Epithelial cell of prostate (primary cell): ENCODE measurements at regions not wholly inside any gene's neighbourhood (a gene's known extent, or its start where the extent isn't known, plus 50 kb on each side); places are given as distances from the start of the nearest gene placed in this dataset.
"Not testable (repeated sequence)": the region's sequence is repeated elsewhere in the genome, so short reads cannot be mapped to it uniquely, and the experiment has no call there.

ENCODE experiments used
- DNase-seq: peaks from one replicate; pipeline ENCODE4 v3.0.0-alpha.2; 2011; ENCODE audit warnings: low read depth, low spot score
- H3K27ac ChIP-seq: fragments of 450-650 bp; 2 replicates; pipeline ENCODE4 v1.5.1; 2017; ENCODE audit warnings: mild to moderate bottlenecking

DNA sequence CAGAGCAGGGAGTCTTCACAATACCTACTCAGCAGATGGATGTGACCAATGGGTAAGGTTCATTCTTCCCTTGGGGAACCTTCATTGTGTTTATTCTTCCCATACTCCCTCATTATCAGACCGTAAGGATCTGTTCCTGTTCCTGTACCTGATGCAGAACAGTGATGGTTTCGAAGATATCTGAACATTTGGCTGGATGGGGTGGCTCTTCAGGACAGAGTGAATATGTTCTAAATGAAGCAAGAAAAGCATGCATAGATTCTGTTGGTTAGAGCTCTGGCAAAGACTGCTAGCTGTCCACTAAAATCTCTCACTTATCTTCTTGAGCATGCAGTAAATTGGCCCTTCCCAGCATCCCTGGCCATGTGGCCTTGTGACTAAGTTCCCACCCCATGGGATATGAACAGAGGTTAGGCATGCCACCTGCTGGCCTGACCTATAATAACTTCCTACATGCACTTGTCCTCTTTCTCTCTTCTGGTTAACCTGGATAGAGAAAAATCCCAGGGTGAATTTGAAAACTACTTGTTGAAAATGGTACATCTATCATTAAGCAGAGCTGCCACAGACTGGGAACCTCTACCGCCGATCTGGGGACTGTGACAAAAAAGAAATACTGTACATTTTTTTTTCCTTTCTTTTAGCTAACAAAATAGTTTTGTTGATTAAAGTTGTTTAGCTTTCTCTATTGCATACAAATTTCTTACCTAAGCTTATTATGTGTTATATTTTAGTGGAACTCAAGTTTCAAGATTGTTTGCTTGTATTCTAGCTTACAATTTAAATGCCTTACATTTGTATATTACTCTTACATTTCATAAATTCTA, 60.0 kb upstream of the BANK1 start:
- H3K27ac ChIP-seq = no peak overlapping the region
- peak; percentile 29 for DNase-seq

GRCh38 chr4:101727238-101727637, 63.3 kb upstream of the BANK1 start:
- no peak for DNase-seq
- H3K27ac ChIP-seq = no peak overlapping the region

DNA sequence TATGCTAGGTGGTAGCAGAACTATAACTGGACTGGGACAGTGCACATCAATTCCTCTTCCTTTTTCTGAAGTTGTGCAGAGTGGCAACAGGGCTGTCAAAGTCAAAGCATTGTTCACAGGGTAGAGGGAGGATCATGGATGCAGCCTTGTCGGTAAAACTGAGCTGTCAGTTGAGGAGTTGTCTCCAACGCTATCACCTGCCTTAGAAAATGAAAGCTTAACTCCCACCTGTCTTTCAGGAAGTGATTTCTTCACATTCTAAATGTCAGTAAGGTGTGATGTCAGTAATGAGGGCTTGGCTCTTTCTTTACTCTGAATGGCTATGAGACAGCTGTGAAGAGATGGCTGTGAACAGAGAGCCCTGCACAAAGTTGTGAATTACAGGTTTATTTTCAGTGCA, 66.4 kb upstream of the BANK1 start:
- H3K27ac ChIP-seq = no peak overlapping the region
- DNase-seq = no peak

DNA sequence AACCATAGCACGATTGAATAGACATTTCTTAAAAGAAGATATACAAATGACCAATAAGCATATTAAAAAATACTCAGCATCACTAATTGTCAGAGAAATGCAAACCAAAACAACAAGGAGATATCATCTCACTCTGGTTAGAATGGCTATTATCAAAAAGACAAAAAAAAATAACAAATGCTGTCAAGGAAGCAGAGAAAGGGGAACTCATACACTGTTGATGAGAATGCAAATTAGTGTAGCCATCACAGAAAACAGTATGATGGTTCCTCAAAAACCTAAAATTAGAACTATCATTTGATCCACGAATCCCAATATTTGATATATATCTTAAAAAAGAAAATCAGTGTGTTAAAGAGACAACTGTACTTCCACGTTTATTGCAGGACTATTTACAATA, 71.7 kb upstream of the BANK1 start:
- H3K27ac ChIP-seq = no peak overlapping the region

GRCh38 chr4:101711590-101712260, 78.8 kb upstream of the BANK1 start:
- no peak for DNase-seq
- no peak overlapping the region for H3K27ac ChIP-seq

More for the DNA sequence above, 71.7 kb upstream of the BANK1 start:
- DNase-seq = no peak

GRCh38 chr4:101710806-101711205, 79.7 kb upstream of the BANK1 start:
- no peak overlapping the region for H3K27ac ChIP-seq
- DNase-seq = no peak

DNA sequence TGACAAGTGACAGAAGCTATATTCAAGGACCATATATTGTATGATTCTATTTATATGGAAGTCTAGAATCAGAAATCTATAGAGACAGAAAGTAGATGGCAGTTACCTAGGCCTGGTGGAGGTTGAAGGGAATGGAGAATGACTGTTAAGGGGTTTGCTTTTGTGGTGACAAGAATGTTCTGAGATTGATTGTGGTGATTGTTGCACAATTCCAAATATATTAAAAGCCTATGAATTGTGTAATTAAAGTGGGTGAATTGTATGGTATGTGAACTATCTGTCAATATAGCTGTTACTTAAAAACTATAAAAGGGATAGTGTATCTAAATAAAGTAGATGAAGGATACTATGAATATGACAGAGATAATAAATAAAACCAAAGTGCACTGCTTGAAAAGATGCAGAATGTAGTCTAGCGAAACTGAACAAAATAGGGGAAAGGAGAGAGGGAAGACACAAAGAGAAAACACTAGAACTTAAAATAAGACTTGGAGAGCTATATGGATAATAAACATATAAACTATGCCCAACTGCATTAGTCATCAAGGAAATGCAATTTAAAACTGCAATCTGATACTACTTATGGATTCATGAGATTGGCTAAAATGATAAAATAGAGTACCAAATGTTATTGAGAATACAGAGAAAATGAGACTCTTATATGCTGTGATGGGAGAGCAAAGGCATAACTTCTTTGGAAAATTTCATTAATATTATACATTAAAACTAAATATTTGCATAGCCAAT, 82.1 kb upstream of the BANK1 start:
- H3K27ac ChIP-seq = no peak overlapping the region
- DNase-seq = no peak

- H3K27ac ChIP-seq = no peak overlapping the region
- no peak for DNase-seq
Observed at GRCh38 chr4:101707596-101707995, 82.9 kb upstream of the BANK1 start.

DNA sequence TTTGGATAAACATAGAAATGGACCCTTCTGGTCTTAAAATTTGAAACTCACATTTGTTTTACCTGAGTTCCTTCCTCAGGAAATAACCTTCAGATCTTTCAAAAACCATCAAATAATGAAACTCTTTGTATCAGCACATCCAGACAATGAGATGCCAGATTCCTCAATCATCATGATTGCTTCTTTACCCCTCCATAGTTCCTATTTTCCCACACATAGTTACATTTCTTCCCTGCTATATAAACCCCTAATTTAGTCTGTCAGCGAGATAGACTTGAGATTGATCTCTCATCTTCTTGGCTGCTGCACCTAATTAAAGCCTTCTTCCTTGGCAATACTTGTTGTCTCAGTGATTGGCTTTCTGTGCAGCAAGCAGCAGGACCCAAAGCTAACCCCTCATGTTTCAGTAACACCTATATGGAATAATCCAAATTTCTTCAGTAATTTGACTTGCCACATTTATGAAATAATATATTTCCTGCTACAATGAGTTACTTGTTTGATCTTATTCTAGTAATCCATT, 83.9 kb upstream of the BANK1 start:
- DNase-seq = no peak

GRCh38 chr4:101701551-101701950, 89.0 kb upstream of the BANK1 start:
- DNase-seq = no peak
- no peak overlapping the region for H3K27ac ChIP-seq

More for the DNA sequence above, 83.9 kb upstream of the BANK1 start:
- H3K27ac ChIP-seq = no peak overlapping the region

DNA sequence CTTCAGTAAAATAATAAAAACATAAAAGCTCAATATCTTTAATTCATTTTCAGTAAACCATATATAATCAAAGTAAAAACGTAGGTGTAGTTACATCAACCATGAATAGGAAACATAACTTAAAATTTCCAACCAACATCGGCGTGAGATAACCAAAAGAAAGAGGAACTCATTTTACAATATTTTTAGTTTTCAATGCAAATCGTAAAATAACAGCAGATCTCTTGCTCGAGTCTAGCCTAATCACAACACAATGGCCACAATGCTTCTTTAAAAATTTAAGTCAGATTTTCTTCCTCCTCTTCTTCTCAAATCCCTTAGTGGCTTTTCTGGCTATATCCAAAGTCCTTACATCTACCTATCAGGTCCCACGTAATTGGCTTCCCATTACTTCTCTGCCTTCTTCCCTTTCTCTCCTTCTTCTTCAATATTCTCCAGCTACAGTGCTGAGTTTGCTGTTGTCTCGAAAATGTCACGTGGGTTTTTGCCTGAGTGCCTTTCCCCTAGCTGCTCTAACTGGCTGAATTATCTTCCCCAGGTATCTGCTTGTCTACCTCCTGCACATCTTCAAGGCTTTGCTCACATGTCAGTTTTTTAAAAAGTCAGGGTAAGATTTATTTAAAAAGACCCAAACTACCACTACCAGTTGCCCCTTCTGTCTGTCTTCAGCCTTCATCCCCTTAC, 90.9 kb upstream of the BANK1 start:
- H3K27ac ChIP-seq = no peak overlapping the region
- DNase-seq = no peak

GRCh38 chr4:101697266-101697665, 93.3 kb upstream of the BANK1 start:
- no peak overlapping the region for H3K27ac ChIP-seq
- no peak for DNase-seq

DNA sequence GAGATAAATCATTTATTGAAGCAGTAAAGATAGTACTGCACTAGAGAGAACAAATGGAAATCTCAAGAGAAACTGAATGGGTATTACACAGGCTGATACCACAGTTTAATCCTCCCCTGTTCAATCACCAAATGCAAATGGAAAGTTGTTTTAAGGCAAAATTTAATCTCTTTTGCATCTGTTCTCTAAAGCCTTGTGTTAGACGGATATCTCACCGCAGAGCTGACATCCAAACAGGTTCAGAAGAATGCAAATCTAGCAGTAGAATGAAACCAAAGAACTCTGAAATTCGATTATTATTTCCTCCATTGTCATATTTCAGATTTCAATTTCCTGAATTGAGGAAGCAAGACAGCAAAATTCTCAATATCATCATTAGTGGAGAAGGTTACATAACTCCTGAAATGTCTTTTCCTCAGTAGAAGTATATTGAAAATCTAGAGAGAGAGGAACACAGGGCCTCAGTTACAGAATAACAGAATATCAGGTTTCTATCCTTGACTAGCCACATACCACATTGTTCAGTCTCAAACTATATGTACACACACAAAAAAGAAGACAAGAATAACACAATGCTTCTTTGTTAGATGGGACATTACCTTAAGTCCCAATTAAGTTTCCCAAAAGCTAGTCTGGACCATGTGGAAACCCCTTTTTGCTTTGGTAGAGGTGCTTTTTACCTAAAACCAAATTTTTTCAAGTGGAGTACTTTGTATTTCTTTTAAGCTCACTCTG, 94.1 kb upstream of the BANK1 start:
- H3K27ac ChIP-seq = no peak overlapping the region
- no peak for DNase-seq

GRCh38 chr4:101695176-101695575, 95.4 kb upstream of the BANK1 start:
- no peak for DNase-seq
- H3K27ac ChIP-seq = no peak overlapping the region

DNA sequence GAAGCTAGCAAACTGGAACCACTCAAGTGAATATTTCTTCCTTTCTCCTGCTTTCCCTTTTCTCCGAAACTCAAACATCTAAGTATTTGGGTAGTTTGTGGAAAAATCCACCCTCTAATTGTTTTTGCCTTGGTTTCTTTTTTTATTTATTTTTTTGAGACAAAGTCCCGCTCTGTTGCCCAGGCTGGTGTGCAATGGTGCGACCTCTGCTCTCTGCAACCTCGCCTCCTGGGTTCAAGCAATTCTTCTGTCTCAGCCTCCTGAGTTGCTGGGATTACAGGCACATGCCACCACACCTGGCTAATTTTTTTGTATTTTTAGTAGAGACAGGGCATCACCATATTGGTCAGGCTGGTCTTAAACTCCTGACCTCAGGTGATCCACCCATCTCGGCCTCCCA, 96.1 kb upstream of the BANK1 start:
- H3K27ac ChIP-seq = peak overlapping the region; percentile 42
- DNase-seq = not testable (repeated sequence)

DNA sequence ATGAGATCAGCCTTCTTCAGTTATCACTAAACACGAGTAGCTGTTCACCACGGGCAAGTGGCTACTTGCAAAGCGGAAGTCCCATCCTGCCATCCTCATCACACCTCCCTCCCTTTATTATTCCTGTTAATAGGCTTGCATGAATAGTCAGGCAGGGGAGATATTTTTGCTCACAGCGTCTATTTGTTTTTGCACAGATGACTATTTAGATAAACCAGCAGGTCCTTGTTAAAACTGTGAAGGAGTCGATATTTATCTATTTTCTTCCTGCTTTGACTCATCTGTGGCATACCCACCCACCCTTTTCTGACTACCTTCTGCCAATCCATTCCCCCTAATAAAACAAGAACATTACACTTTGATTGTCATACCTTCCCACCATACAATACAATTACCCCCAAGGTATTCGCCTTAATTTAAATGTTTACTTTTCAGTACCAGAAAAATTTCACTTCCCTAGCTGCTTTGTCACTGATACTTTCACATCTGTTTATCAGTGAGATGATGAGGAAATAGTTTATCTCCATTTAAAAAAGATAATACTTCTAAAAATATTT, 96.6 kb upstream of the BANK1 start:
- peak overlapping the region; percentile 42 for H3K27ac ChIP-seq

DNA sequence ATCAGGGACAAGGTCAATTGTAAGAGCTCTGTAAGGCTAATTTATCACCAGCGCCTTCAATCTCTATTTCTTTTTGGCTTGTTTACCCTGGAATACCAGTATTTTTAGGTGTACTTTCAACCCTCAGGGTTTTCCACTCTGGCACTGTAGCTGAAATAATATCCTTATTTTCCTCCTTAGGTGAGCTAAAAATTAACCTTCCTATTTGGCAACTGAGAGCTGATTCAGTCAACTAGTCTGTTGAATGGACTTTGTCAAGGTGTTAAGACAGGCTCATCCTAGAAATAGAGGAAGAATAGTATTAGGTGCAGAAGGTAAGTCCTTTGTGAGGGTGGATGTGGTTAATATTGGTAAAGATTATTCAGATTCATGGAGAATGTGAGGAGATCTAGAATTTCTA, 101.3 kb upstream of the BANK1 start:
- no peak for DNase-seq
- H3K27ac ChIP-seq = no peak overlapping the region

More for the DNA sequence above, 96.6 kb upstream of the BANK1 start:
- DNase-seq = peak; percentile 89

DNA sequence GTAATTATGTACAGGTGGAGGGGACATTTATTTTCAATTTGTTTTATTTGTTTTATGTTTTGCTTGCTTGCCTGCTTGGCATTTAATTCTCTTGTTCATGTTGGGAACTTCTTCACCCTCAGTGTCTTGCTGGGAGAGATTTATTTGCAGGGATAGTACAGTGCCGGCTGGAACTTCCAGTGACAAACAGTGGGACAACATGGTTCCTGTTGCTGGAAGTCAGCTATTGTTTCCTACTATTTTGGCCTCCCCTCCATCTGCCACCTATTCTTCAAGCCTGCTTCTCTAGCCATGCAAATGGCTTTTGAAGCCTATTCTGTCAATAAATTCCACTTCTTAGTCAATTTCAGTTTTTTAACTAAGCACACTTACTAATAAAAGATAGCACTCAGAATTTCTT, 105.4 kb upstream of the BANK1 start:
- no peak overlapping the region for H3K27ac ChIP-seq
- DNase-seq = no peak

DNA sequence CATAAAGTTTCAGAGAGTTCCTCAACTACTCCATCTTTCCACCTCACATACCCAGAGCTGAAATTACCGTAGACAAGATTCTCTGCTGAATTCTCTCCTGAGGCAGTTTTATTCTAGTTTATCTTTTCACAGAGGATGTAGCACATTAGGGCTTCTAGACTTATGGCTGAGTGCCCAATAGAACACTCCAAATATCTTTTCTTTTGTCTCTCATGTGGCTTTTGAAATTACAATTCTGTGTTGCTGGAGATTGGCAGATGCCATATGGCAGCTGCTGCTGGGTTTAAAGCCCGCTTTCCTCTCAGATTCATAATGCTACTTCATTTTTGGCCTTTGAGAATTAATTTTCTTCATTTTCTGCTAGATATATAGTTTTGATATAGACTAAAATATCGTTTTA, 107.6 kb upstream of the BANK1 start:
- DNase-seq = no peak
- H3K27ac ChIP-seq = no peak overlapping the region
